ENCODE measurements at regions not wholly inside any gene's neighbourhood (a gene's known extent, or its start where the extent isn't known, plus 50 kb on each side); places are given as distances from the start of the nearest gene placed in this dataset.

DNA sequence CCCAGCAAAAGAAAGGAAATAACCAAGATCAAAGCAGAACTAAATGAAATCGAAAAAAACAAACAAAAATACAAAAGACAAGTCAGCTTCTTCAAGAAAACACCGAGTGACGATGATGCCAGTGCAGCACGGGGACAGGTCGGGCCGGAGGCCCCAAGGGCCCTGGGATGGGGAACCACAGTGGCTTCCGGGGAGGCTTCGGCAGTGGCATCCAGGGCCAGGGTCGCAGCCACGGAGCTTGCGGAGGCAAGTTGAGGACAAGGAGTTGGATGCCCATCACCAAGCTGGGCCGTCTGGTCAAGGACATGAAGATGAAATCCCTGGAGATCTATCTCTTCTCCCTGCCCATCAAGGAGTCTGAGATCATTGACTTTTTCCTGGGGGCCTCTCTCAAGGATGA lies 53.2 kb upstream of the WDR41 start:
- Mint-ChIP-seq H3K4me1 (no peaks in the 10 kb centered on the region), H3K27ac (no peak overlapping the region), H3K27me3 (peaks cover 8 to 21% of the 10 kb centered on the region in 2 donors), H3K4me3 (no peak overlapping the region), H3K9me3 (peaks cover 1 to 20% (median 11%) of the 10 kb centered on the region in 8 donors), H3K36me3 (no peaks in the 10 kb centered on the region)
- no peak for DNase-seq
- no peaks in the 10 kb centered on the region for H3K36me3 ChIP-seq (ENCODE audit: insufficient read depth, low read length)
- H3K4me1 ChIP-seq (ENCODE audit: insufficient read depth, low read length), result no peaks in the 10 kb centered on the region
- no peaks in the 10 kb centered on the region for H3K27me3 ChIP-seq (ENCODE audit: insufficient read depth, low read length)
- intact Hi-C loops (cut with micrococcal nuclease), result no loop called here
- no peak overlapping the region for H3K4me3 ChIP-seq (ENCODE audit: low read length in 2 of 2)
- ChIA-PET CTCF (ENCODE audit: partially characterized antibody) (no interaction called here), POLR2A (ENCODE audit: partially characterized antibody) (no interaction called here)
- no peak overlapping the region for H3K27ac ChIP-seq (ENCODE audit: low read depth, low read length)
- H3K9me3 ChIP-seq (ENCODE audit: control insufficient read depth in 1 of 2, low read length in 2 of 2), result no peaks in the 10 kb centered on the region
